A549 (cell line): ENCODE measurements at regions not wholly inside any gene's neighbourhood (a gene's known extent, or its start where the extent isn't known, plus 50 kb on each side); places are given as distances from the start of the nearest gene placed in this dataset.

ENCODE experiments used
- ATAC-seq, 2 experiments: fragments of 200-7000 bp in 1 of 2; fragments of >200 bp in 1 of 2; cut with Nextera tagmentation in 1 of 2; cut with Tn5 transposase in 1 of 2; 3 replicates each; pipeline versions ENCODE4 v1.8.0 to v1.9.1; 2018 to 2020; ENCODE audit warnings: mild to moderate bottlenecking in 1 of 2, moderate library complexity in 1 of 2
- CTCF ChIA-PET: fragments of 300-600 bp; sonication (Branson Sonifier 250); formaldehyde crosslinking; extraction: SDS; loops from one replicate; lab custom pipeline; 2021; ENCODE audit warnings: antibody characterized with exemption, inconsistent platforms; lab: Yijun Ruan, JAX
- POLR2A ChIA-PET: fragments of 350-600 bp; formaldehyde crosslinking; extraction: SDS; loops from one replicate; lab custom pipeline; 2021; ENCODE audit warnings: antibody characterized with exemption, inconsistent platforms; lab: Yijun Ruan, JAX
- DNase-seq, 2 experiments: peaks; one replicate each; pipeline versions ENCODE4 v3.0.0 to v3.0.0-alpha.2; 2011 to 2016; ENCODE audit warnings: low read depth in 1 of 2, low spot score in 1 of 2
- FAIRE-seq: peaks from 2 replicates; lab custom pipeline; 2011; peaks lifted over from hg19 to GRCh38; lab: Jason Lieb, UNC
- H3K27ac ChIP-seq, 2 experiments: fragments of >200 bp; sonication (Bioruptor Twin); formaldehyde crosslinking; 3 replicates each; pipeline ENCODE4 v1.5.1; 2016 to 2017
- H3K4me1 ChIP-seq: fragments of >200 bp; sonication (Bioruptor Twin); formaldehyde crosslinking; 3 replicates; pipeline ENCODE4 v1.6.1; 2016
- H3K4me2 ChIP-seq: fragments of >200 bp; sonication (Bioruptor Twin); formaldehyde crosslinking; 3 replicates; pipeline ENCODE4 v1.6.1; 2016
- H3K4me3 ChIP-seq: fragments of >200 bp; sonication (Bioruptor Twin); formaldehyde crosslinking; 3 replicates; pipeline ENCODE4 v1.5.1; 2016
- H3K9me3 ChIP-seq: fragments of >200 bp; sonication (Bioruptor Twin); formaldehyde crosslinking; 3 replicates; pipeline ENCODE4 v1.6.1; 2016
- CHD2 ChIP-seq: fragments of 150-350 bp; IDR thresholded peaks from 2 replicates; pipeline ENCODE4 v1.6.1; 2014; ENCODE audit warnings: low read length; ENCODE audit not compliant: partially characterized antibody
- EHF ChIP-seq: fragments of 250-450 bp; sonication (Bioruptor Pico); IDR thresholded peaks from 2 replicates; pipeline ENCODE4 v1.5.0; 2020; ENCODE audit warnings: mild to moderate bottlenecking
- EP300 ChIP-seq, 2 experiments: fragments of >200 bp; sonication (Bioruptor Twin); formaldehyde crosslinking; IDR thresholded peaks; 2 replicates in 1 of 2; 3 replicates in 1 of 2; pipeline ENCODE4 v1.6.1; 2016 to 2017
- ESRRA ChIP-seq: fragments of 150-350 bp; IDR thresholded peaks from 2 replicates; pipeline ENCODE4 v1.6.1; 2014; ENCODE audit warnings: mild to moderate bottlenecking, low read length, borderline replicate concordance
- FOSL2 ChIP-seq, 2 experiments: fragments of 450-650 bp in 1 of 2; fragments of >200 bp in 1 of 2; sonication (Bioruptor Twin) in 1 of 2; formaldehyde crosslinking; IDR thresholded peaks; 2 replicates each; pipeline versions ENCODE4 v1.5.0 to v1.6.1; 2016 to 2020; ENCODE audit warnings: mild to moderate bottlenecking in 1 of 2, moderate library complexity in 1 of 2
- FOXS1 ChIP-seq: fragments of 250-450 bp; sonication (Bioruptor Pico); IDR thresholded peaks from 2 replicates; pipeline ENCODE4 v1.5.0; 2020; ENCODE audit warnings: mild to moderate bottlenecking, moderate library complexity
- HEYL ChIP-seq: fragments of 250-450 bp; sonication (Bioruptor Pico); IDR thresholded peaks from 2 replicates; pipeline ENCODE4 v1.8.0; 2021; ENCODE audit warnings: mild to moderate bottlenecking, moderate library complexity
- HOXA7 ChIP-seq: fragments of 250-450 bp; sonication (Bioruptor Pico); IDR thresholded peaks from 2 replicates; pipeline ENCODE4 v1.5.0; 2020; ENCODE audit warnings: mild to moderate bottlenecking, moderate library complexity
- HOXB5 ChIP-seq: fragments of 250-450 bp; sonication (Bioruptor Pico); IDR thresholded peaks from 2 replicates; pipeline ENCODE4 v1.5.0; 2020; ENCODE audit warnings: mild to moderate bottlenecking, moderate library complexity
- JUNB ChIP-seq: fragments of >200 bp; sonication (Bioruptor Twin); formaldehyde crosslinking; IDR thresholded peaks from 2 replicates; pipeline ENCODE4 v1.6.1; 2016
- MAZ ChIP-seq: fragments of 150-350 bp; IDR thresholded peaks from 2 replicates; pipeline ENCODE4 v1.6.1; 2014; ENCODE audit warnings: antibody characterized with exemption, low read depth, low read length, borderline replicate concordance
- RFX5 ChIP-seq: fragments of 450-650 bp; IDR thresholded peaks from 2 replicates; pipeline ENCODE4 v1.7.1; 2014; ENCODE audit warnings: antibody characterized with exemption, mild to moderate bottlenecking, moderate library complexity
- RNF2 ChIP-seq: fragments of 200-600 bp; sonication (generic); IDR thresholded peaks from 2 replicates; pipeline ENCODE4 v1.6.1; 2016; ENCODE audit warnings: low read depth, mild to moderate bottlenecking, antibody characterized with exemption, moderate library complexity, borderline replicate concordance
- SMC3 ChIP-seq: fragments of >200 bp; sonication (Bioruptor Twin); formaldehyde crosslinking; IDR thresholded peaks from 3 replicates; pipeline ENCODE4 v1.6.1; 2018; ENCODE audit warnings: inconsistent platforms
- TFCP2L1 ChIP-seq: fragments of 250-450 bp; sonication (Bioruptor Pico); IDR thresholded peaks from 2 replicates; pipeline ENCODE4 v1.5.0; 2021; ENCODE audit warnings: mild to moderate bottlenecking
- TP53 ChIP-seq: fragments of 250-450 bp; sonication (Bioruptor Pico); IDR thresholded peaks from 2 replicates; pipeline ENCODE4 v1.5.0; 2021; ENCODE audit warnings: mild to moderate bottlenecking, moderate library complexity
- ZC3H11A ChIP-seq: fragments of 450-650 bp; IDR thresholded peaks from 2 replicates; pipeline ENCODE4 v1.6.1; 2014; ENCODE audit warnings: antibody characterized with exemption, mild to moderate bottlenecking
- ZSCAN20 ChIP-seq: fragments of 250-450 bp; sonication (Bioruptor Pico); IDR thresholded peaks from 2 replicates; pipeline ENCODE4 v1.8.0; 2022; ENCODE audit warnings: mild to moderate bottlenecking, moderate library complexity
- whole genome bisulfite sequencing: methylation state at CpG from one replicate; pipeline ENCODE4 v1.1.6; 2017; ENCODE audit errors: missing lambda C conversion rate; 5-methylcytosine and 5-hydroxymethylcytosine counted together
- TF ChIP-seq, protein P1 (sequence below): IDR thresholded peaks from 2 replicates; pipeline ENCODE4 v1.6.1; 2012; ENCODE audit warnings: low read depth, borderline replicate concordance
- TF ChIP-seq, protein P2 (sequence below): fragments of 450-650 bp; IDR thresholded peaks from 2 replicates; pipeline ENCODE4 v1.6.1; 2014; ENCODE audit warnings: antibody characterized with exemption
- TF ChIP-seq, protein P3 (sequence below): fragments of >200 bp; sonication (Bioruptor Twin); formaldehyde crosslinking; IDR thresholded peaks from 3 replicates; pipeline ENCODE4 v1.5.1; 2016
- TF ChIP-seq, protein P4 (sequence below): fragments of 150-350 bp; IDR thresholded peaks from 2 replicates; pipeline ENCODE4 v1.6.1; 2014; ENCODE audit warnings: low read depth, mild to moderate bottlenecking, low read length

DNA sequence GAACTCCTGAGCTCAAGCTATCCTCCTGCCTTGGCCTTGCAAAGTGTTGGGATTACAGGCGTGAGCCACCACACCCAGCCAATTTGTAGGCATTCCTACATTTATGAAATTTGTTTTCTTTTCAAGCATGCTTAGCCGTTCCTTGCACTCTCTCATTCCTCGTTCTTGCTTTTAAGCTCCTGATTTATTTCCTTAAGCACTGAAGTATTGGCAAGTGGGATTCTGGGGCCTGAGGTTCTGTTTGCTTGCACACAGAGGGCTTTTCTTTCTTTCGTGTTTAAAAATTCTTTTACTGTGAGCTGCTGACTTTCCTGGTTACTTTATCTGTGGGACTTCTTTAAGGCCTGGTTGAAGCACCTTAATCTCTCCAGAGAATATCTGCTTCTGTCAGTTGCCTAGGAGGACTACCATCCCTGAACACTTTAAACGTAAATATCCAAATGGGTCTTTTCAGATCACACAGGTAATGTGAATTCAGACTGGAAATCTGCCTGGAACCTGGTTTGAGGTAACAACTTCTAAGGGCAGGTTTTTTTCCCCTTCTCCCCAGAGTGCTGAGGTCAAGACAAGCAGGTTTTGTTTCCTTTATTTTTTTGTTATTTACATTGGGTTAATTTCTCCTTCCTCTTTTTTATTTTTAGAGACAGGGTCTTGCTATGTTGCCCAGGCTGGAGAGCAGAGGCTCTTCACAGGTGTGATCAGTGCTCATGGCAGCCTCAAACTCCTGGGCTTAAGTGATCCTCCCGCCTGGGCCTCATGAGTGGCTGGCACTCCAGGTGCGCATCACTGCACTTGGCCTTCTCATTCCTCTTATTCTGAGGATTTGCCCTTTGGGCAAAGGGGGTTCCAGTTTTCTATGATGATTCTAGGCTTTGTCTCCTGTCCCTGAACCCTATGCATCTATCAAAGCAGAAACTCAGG, 102.9 kb downstream of the PFKFB3 start:
- ATAC-seq (no peak), FAIRE-seq (no peak), DNase-seq (no peak)
- Histone ChIP-seq H3K4me2 (no peak overlapping the region), H3K4me1 (peaks cover 19% of the 10 kb centered on the region), H3K27ac (peak overlapping the region in 1 of 2 experiments; percentile 37; a peak in 4 of 6 replicates), H3K9me3 (0 out of 3 replicates have a peak, but pooled peaks cover 5% of the 10 kb centered on the region)
- WGBS, result 75% methylated on average over 7 of the region's 7 CpGs
- CTCF ChIA-PET, result interaction anchor here (1.0 kb wide), 1 partner anchor 220 kb away, joined by 3 read pairs; no protein-coding TSS in a partner anchor
- no peak for TF ChIP-seq TFCP2L1 (CRISPR knock-in tag)
- TF ChIP-seq, protein P1, sequence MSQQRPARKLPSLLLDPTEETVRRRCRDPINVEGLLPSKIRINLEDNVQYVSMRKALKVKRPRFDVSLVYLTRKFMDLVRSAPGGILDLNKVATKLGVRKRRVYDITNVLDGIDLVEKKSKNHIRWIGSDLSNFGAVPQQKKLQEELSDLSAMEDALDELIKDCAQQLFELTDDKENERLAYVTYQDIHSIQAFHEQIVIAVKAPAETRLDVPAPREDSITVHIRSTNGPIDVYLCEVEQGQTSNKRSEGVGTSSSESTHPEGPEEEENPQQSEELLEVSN, result no peak
- TF ChIP-seq HOXA7, result no peak
- no peak for TF ChIP-seq RFX5
- no peak for TF ChIP-seq EP300 (IDR thresholded peaks at IDR 0.05)
- TF ChIP-seq CHD2, result no peak
- TF ChIP-seq FOXS1 (CRISPR knock-in tag), result no peak
- TF ChIP-seq JUNB, result no peak
- TF ChIP-seq TP53 (CRISPR knock-in tag), result no peak
- TF ChIP-seq, all 56 proteins: peak for 0
- no peak overlapping the region for H3K4me3 ChIP-seq
- POLR2A ChIA-PET, result no interaction called here

DNA sequence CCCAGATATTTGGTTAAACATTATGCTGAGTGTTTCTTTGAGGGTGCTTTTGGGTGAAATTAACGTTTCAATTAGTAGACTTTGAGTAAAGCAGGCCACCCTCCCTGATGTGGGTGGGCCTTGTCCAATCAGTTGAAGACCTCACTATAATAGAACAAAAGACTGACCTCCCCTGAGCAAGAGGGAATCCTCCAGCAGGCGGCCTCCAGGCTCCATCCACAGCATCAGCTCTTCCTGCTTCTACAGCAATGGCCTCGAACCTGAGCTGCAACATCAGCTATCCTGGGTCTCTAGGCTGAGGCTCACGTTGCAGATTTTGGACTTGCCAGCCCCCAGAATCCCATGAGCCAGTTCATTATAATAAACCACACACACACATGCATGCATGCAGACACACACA, 104.2 kb downstream of the PFKFB3 start:
- CTCF ChIA-PET, result no interaction called here
- Histone ChIP-seq H3K9me3 (0 out of 3 replicates have a peak, but pooled peaks cover 5% of the 10 kb centered on the region), H3K4me2 (no peak overlapping the region), H3K4me1 (peaks cover 11% of the 10 kb centered on the region), H3K27ac (no peak overlapping the region; a peak in 1 of 6 replicates), H3K4me3 (no peak overlapping the region)
- no peak for FAIRE-seq
- WGBS, result 78% methylated on average over 4 of the region's 4 CpGs
- POLR2A ChIA-PET, result no interaction called here
- ATAC-seq, result no peak
- TF ChIP-seq, protein P2, sequence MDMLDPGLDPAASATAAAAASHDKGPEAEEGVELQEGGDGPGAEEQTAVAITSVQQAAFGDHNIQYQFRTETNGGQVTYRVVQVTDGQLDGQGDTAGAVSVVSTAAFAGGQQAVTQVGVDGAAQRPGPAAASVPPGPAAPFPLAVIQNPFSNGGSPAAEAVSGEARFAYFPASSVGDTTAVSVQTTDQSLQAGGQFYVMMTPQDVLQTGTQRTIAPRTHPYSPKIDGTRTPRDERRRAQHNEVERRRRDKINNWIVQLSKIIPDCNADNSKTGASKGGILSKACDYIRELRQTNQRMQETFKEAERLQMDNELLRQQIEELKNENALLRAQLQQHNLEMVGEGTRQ, result no peak
- no peak for TF ChIP-seq RNF2
- TF ChIP-seq MAZ, result no peak
- no peak for TF ChIP-seq SMC3
- TF ChIP-seq ESRRA, result no peak
- TF ChIP-seq HOXB5 (CRISPR knock-in tag), result no peak
- TF ChIP-seq, protein P3, sequence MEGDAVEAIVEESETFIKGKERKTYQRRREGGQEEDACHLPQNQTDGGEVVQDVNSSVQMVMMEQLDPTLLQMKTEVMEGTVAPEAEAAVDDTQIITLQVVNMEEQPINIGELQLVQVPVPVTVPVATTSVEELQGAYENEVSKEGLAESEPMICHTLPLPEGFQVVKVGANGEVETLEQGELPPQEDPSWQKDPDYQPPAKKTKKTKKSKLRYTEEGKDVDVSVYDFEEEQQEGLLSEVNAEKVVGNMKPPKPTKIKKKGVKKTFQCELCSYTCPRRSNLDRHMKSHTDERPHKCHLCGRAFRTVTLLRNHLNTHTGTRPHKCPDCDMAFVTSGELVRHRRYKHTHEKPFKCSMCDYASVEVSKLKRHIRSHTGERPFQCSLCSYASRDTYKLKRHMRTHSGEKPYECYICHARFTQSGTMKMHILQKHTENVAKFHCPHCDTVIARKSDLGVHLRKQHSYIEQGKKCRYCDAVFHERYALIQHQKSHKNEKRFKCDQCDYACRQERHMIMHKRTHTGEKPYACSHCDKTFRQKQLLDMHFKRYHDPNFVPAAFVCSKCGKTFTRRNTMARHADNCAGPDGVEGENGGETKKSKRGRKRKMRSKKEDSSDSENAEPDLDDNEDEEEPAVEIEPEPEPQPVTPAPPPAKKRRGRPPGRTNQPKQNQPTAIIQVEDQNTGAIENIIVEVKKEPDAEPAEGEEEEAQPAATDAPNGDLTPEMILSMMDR, result no peak
- no peak for TF ChIP-seq ZC3H11A
- no peak for TF ChIP-seq FOSL2 (IDR thresholded peaks at IDR 0.05)
- TF ChIP-seq FOSL2 (CRISPR knock-in tag; IDR thresholded peaks at IDR 0.05), result no peak
- TF ChIP-seq, protein P4, sequence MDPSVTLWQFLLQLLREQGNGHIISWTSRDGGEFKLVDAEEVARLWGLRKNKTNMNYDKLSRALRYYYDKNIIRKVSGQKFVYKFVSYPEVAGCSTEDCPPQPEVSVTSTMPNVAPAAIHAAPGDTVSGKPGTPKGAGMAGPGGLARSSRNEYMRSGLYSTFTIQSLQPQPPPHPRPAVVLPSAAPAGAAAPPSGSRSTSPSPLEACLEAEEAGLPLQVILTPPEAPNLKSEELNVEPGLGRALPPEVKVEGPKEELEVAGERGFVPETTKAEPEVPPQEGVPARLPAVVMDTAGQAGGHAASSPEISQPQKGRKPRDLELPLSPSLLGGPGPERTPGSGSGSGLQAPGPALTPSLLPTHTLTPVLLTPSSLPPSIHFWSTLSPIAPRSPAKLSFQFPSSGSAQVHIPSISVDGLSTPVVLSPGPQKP, result no peak
- no peak for TF ChIP-seq EHF
- no peak for TF ChIP-seq HEYL (CRISPR knock-in tag)
- TF ChIP-seq TP53 (CRISPR knock-in tag), result no peak
- no peak for TF ChIP-seq EP300 (IDR thresholded peaks at IDR 0.05)
- no peak for TF ChIP-seq ZSCAN20 (CRISPR knock-in tag)
- no peak for TF ChIP-seq HOXA7
- TF ChIP-seq, all 56 proteins: peak for 0
- no peak for DNase-seq
